ENCODE measurements at regions not wholly inside any gene's neighbourhood (a gene's known extent, or its start where the extent isn't known, plus 50 kb on each side); places are given as distances from the start of the nearest gene placed in this dataset.
"Not testable (repeated sequence)": the region's sequence is repeated elsewhere in the genome, so short reads cannot be mapped to it uniquely, and the experiment has no call there.

DNA sequence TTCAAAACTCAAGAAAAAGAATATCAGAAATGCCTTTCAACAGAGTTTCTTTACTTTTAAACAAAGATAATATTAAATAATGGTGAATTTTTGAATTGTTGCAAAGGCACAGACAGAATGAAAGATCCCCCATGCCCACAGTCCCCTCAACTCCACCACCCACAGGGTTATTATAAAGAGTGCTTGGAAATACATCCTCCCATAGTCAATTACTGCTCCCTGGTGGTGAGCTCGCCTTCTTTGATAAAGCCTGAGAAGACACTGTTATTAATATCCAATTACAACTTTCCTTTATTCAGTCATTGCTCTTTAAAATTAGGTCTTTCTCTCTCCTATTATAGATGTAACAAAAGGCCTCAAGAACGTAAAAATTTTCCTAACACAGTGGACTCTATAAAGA is 490.2 kb upstream of the RORB start:
- no peak for DNase-seq (ENCODE audit: low read depth)

DNA sequence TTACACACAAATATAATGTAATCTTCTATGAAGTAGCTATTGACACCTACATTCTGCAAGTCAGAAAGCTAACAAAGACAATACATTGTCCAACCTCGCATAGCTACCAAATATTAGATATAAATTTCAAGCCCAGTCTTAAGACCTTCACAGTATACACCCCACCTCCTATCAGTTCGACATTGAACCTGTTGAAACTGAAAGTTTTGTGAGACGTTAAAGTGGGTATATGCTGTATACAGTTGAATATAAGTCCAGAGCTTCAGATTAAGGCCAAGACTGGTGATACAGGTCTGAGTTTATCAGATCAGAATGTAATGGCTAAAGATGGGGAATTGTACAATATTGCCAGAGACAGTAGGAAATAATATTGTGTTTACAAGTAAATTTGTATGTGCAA is 489.3 kb upstream of the RORB start:
- no peak for DNase-seq (ENCODE audit: low read depth)

DNA sequence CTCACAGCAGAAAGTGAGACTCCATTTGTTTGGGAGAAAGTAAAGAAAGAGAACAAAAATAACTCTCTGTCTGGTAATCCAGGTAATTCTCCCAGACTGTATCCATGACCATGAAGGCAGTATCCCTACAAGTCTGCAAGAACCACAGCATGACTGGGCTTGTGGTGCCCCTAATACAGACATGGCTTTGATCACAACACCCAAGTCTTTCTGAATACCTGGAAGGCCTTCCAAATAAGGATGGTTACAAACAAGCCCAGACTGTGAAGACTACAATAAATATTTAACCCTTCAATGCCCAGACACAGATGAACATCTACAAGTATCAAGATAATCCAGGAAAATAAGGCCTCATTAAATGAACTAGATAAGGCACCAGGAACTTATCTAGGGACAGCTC is 481.1 kb upstream of the RORB start:
- no peak for DNase-seq (ENCODE audit: low read depth)

DNA sequence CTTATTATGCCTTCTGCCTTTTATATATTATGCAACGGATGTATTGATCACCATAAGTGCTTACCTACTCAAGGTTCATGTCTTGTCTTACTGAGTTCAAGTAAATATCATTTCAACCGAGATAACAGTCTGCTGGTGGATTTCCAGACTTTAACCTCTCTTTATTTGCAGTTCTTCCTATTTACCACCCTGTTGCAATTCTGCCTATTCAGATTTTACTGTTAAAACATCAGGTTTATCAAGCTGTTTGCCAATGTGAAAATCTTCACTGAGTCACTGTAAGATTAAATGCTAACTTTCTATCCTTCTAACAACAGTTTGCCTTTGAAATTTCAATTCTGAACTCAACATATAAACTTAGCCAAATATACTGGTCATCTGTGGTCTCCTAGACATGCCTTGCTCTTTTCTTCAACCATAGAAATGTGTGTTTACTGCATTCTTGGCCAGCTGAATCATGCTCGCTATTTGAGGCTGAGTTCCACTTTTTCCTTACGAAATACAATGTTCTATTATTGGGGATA is 471.7 kb upstream of the RORB start:
- no peak for DNase-seq (ENCODE audit: low read depth)

DNA sequence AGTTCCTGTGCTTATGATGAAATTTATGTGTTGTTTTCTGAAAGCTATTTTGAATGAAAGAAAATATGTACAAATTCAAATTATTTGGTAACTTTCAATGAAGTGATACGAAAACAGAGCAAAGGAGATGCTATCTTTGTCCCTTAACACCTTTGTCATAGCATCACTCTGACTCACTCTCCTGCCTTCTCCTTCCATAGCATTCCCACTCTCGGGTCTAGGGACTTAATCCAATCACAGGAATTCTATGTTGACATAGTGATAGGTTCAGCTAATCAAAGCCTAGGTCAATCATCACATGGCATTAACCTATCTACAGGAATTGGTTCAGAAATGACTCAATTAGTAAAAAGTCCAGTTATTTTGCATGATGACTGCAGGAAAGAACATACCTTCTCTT is 464.7 kb upstream of the RORB start:
- no peak for DNase-seq (ENCODE audit: low read depth)

DNA sequence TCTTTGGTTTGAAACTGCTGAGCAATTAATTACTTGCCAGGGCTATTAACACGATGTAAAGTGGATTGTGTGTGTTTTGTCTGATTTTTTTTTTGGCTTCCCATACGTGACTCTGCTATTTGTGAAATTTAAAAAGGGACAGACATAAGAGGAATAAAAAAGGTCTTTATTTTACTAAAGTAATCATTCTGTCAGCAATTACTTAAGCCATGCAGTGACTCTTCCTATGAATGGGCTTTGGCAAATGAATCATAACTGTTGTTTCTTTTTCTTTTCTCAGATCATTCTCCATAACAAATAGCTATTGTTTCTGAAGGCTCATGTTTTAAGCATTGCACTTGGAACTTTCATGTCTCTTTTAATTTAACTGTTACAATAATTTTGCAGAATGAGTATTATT is 461.3 kb upstream of the RORB start:
- DNase-seq (ENCODE audit: low read depth), result no peak

DNA sequence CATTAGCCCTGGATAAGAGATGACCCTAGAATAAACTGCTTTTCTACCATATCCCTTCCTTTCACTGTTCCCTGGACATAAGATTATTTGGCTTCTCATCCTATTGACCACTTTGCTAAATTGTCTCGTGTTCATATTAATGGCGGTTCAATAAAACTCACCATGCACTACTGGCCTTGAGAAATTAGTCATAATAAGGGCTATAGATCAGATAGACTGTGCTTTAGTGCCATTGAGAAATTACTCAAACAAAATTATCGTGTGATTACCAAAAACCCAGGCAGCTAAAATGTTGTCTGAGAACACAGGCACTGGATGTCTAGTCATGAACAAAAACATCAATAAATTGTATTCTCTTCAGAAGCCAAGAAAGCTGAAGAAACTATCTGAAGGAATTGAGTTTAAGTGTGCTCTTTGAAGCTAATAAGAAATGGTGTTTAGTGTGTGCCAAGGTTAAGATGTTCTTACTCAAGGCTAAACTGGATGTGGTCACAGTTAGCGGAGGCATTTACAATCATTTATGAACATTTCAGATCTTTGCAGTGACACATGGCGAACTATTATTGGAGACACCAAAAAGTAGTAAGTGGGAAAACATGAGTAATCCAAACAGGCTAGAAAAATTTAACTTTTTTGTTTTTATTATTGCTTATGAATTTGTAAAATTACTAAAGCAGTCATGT is 460.4 kb upstream of the RORB start:
- DNase-seq (ENCODE audit: low read depth), result no peak

DNA sequence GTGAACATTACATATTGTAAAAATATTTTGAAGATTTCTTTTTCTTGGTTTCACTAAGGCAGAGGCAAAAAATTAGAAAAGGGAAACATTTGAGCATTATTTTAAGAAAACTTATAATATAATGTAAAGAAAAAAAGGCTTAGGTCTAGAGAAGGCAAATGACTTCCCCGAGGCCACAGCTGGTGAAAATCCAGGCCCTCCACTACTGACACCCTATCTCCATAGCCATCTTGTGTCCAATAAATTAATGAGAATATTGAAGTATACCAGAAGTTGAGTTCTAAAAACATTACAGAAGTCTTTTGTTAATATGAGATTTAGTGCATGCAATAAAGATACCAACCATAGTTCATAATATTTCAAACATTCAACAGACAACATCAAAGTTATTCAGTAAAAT is 459.9 kb upstream of the RORB start:
- no peak for DNase-seq (ENCODE audit: low read depth)

DNA sequence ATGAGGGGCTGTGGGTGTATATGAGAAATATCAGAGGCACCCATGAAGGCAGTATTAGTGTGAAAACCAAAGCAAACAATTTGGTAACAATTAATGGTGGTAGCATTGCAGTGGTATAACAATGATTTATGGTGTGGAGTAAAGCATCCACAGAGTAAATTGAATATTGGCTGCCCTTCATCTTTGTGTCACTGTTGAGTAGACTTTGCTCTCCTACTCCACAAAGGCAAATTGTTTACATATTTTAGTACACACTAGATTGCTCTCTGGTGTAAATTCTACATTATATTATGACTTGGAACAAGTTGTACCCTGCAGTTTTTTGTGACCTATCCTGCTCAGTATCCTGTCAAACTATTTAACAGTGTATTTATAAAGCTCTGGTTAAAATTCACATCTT is 455.5 kb upstream of the RORB start:
- DNase-seq (ENCODE audit: low read depth), result no peak

DNA sequence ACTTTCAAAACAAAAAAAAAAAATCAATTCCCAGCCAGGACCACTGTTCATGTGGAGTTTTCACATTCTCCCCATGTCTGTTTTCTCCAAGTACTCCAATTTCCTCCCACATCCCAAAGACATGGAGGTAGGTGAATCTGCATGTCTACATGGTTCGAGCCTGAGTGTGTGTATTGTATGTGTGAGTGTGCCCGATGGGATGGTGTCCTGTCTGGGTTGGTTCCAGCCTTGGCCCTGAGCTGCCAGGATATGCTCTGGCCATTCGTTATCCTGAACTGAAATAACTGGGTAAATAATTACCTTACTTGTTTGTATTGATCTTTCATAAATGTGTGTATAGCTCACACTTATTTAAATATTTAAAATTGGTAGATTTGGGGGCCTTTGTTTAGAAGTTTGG is 452.3 kb upstream of the RORB start:
- no peak for DNase-seq (ENCODE audit: low read depth)

DNA sequence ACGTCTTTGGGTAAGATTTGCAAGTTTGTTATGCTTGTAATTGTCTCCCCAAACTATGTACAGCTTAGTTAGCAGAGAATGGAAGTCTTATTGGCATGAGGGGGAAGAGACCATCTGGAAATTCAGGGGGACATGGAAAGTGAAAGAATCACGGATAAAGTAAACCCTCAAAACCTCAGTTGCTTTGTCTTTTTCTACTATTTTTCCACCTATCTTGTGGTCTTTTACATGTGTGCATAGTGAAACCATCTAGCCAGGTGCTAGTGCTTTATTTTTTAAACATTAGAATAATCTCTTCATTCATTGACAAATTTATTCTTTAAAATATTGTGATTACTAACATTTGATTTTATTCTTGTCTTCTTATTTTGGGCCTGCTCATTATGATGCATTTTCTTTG is 441.1 kb upstream of the RORB start:
- no peak for DNase-seq (ENCODE audit: low read depth)

DNA sequence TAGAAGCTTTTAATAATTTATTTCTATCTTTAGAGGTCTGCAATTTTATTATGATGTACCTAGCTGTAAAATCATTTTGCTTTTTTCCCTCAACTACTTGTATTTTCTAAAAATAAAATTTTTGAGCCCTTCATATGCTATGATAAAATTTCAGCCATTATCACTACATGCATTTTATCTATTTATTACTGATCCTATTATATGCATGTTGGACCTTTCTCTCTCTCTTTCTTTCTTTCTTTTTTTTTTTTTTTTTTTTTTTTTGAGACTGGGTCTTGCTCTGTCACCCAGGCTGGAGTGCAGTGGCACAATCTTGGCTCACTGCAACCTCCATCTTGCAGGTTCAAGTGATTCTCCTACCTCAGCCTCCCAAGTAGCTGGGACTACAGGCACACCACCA is 440.1 kb upstream of the RORB start:
- DNase-seq (ENCODE audit: low read depth), result not testable (repeated sequence)

DNA sequence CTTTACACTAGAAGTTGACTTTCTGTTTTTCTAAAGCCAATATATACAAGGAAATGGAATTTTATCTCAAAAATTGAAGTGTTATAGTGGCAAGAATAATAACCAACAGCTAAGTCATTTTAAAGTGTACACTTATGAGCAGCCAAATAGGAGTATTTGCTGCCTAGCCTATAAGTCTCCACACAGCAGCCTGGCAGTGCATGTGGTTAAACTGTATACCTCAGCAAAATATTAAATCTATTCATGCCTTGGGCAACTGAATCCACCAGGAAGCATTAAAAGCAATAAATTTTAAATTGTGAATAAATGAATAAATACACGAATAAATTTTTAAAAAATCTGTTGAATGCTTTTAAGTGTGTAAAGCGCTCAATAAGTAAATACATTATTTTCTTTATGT is 432.4 kb upstream of the RORB start:
- no peak for DNase-seq (ENCODE audit: low read depth)

DNA sequence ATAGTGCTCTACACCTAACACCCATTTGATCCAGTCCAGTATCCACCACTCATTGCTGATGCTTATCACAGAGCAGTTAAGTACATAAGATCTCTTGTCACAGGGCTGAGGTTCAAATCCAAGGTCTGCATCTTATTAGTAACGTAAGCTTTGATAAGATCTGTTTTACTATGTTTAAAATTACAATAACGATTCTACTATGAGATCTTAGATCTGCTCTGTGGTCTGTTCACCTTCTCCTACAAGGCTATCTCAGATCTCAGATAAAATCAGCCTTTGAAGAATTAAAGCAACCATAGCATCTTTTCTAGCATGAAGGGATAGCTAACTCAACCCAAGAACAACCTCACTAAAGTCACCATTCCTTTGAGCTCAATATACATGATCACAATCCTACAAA is 431.0 kb upstream of the RORB start:
- DNase-seq (ENCODE audit: low read depth), result no peak

DNA sequence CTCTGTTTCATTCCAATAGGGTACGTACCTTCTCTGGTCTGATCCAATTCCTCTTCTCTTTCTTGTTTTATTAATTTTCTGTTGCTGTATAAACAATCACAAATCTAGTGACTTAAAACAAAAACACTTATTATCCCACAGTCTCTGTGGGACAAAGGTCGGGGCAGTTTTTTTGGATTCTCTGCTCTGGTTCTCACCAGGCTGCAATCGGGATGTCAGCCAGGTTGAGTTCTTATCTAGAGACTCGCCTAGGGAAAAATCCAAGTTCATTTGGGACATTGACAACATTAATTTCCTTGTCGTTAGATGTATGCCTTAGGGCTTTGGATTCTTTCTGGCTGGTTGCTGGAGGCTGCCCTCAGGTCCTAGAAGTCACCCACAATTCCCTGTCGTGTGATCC is 430.5 kb upstream of the RORB start:
- DNase-seq (ENCODE audit: low read depth), result no peak

DNA sequence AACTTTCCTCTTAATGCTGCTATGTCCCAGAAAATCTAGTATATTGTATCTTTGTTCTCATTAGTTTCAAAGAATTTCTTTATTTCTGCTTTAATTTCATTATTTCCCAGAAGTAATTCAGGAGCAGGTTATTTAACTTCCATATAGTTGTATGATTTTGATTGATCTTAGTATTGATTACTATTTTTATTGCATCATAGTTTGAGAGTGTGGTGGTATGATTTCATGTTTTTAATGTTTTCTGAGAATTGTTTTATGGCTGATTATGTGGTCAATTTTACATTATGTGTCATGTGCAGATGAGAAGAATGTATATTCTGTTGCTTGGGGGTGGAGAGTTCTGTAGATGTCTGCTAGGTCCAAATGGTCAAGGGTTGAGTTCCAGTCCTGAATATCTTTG is 425.6 kb upstream of the RORB start:
- DNase-seq (ENCODE audit: low read depth), result no peak

DNA sequence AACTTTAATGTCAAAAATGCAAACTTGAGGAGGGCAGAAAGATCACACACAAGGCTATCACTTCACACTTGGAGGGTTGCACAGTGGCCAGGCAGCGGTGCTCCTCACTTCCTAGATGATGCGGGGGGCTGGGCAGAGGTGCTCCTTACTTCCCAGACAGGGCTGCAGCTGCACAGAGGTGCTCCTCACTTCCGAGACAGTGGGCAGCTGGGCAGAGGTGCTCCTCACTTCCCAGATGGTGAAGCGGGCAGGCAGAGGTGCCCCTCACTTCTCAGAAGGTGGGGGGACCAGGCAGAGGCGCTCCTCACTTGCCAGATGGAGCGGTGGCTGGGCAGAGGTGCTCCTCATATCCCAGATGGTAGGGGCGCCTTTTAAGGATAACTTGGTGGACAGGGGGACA is 423.2 kb upstream of the RORB start:
- DNase-seq (ENCODE audit: low read depth), result no peak

DNA sequence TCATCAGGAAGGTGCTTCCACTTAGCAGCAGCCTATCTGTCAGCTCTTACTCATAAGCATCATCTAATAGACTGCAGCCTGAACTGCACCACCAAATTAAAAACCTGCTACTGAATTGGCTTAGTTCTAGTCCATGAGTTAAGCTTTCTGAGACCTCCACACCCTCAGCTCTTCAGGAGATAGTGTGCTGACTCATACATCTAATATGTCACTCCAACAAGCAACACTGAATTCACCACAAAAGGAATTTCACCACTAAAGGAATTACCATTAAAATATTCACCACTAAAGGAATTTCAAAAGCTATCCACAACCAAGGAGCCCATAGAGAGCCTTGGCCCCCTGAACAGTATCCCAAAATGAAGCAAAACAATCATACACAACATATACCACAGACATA is 418.5 kb upstream of the RORB start:
- DNase-seq (ENCODE audit: low read depth), result no peak

DNA sequence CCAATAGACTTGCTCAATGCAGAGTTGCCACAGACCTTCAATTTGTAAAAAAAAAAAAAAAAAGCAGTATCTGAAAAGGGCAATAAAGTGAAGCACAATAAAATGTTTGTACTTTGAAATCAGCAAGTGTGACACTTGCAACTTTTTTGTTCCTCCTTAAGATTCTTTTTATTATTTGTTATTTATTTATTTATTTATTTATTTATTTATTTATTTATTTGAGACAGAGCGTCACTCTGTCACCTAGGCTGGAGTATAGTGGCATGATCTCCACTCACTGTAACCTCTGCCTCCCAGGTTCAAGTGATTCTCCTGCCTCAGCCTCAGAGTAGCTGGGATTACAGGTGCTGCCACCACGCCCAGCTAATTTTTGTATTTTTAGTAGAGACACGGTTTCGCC is 416.5 kb upstream of the RORB start:
- DNase-seq (ENCODE audit: low read depth), result not testable (repeated sequence)

DNA sequence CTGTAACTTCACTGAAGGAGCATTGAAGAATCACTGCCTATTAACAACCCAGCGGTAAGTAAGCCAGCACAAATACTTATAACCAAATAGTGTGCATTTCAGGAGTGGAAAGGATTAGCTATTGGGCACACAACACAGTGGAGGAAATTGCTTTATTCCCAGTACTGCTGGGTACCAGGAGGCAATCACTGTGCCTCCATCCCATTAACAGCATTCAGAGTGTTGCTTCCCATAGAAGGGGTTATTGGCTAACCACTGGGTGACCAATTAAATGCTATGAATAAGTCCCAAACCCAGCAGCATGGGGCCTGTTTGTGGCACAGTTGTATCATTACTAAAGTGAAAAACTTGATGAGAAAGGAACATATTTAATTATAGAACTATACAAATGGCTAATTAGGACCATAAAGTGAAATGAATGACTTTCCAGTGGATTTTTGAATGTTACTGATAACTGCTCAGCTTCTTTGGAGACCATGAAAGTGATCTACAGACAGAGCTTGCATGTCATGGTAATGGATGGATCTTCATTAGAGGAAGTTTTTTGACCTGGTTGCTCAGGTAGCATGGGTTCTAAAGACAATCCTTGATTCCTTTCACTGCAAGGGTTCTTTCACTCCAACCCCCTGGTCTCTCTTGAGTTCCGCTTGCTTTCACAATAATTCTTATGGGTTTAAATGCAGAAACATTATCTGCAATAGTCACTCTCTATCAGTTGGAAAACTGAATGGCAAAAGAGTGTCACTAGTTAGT is 413.3 kb upstream of the RORB start:
- DNase-seq (ENCODE audit: low read depth), result no peak

DNA sequence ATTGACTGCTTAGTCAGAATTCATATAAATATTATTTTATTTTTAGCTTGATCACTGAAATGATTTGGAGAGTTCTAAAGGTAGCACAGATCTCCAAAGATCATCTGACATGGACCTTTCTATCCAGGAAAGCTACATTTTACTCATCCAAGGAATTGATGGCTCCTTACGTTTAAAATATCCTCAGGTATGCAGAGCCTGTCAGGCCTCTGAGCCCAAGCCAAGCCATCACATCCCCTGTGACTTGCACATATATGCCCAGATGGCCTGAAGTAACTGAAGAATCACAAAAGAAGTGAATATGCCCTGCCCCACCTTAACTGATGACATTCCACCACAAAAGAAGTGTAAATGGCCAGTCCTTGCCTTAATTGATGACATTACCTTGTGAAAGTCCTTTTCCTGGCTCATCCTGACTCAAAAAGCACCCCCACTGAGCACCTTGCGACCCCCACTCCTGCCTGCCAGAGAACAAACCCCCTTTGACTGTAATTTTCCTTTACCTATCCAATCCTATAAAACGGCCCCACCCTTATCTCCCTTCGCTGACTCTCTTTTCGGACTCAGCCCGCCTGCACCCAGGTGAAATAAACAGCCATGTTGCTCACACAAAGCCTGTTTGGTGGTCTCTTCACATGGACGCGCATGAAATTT is 411.6 kb upstream of the RORB start:
- DNase-seq (ENCODE audit: low read depth), result not testable (repeated sequence)

DNA sequence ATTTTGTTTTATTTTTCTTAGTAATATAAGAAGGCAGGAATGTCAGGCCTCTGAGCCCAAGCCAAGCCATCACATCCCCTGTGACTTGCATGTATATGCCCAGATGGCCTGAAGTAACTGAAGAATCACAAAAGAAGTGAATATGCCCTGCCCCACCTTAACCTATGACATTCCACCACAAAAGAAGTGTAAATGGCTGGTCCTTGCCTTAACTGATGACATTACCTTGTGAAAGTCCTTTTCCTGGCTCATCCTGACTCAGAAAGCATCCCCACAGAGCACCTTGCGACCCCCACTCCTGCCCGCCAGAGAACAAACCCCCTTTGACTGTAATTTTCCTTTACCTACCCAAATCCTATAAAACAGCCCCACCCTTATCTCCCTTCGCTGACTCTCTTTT is 406.2 kb upstream of the RORB start:
- not testable (repeated sequence) for DNase-seq (ENCODE audit: low read depth)

DNA sequence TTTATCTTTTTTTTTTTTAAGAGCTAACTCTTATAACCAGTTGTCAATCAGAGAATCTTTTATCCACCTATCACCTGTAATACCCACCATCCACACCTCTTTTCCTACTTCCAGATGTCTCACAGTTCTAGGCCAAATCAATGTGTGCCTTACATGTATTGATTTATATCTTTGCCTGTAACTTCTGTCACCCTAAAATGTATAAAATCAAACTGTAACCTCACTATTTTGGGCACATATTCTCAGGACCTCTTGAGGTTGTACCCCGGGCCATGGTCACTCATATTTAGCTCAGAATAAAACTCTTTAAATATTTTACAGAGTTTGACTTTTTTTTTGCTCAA is 404.7 kb upstream of the RORB start:
- no peak for DNase-seq (ENCODE audit: low read depth)

All from CMK (cell line).